Endothelial cell of umbilical vein (primary cell): ENCODE measurements at regions not wholly inside any gene's neighbourhood (a gene's known extent, or its start where the extent isn't known, plus 50 kb on each side); places are given as distances from the start of the nearest gene placed in this dataset.

Experiments used
- BruUV-seq: library from RNA; stranded (reverse); fragments of 400-500 nt; replicated peaks from 2 replicates; lab custom pipeline; 2021; lab: Mats Ljungman, UMichigan
- CTCF ChIA-PET: fragments of 300-600, 350-600 bp; sonication (Branson Sonifier 250); formaldehyde crosslinking; loops from one replicate; lab custom pipeline; 2021; ENCODE audit warnings: antibody characterized with exemption, inconsistent platforms; lab: Charles Lee
- POLR2A ChIA-PET: fragments of 300-600, 350-600 bp; sonication (Branson Sonifier 250); formaldehyde crosslinking; loops from one replicate; lab custom pipeline; 2021; ENCODE audit warnings: antibody characterized with exemption, inconsistent platforms; lab: Charles Lee
- DNase-seq: peaks from one replicate; pipeline ENCODE4 v3.0.0-alpha.2; 2011; ENCODE audit warnings: low read depth, low spot score
- FAIRE-seq: peaks from 2 replicates; lab custom pipeline; 2011; peaks lifted over from hg19 to GRCh38; lab: Jason Lieb, UNC
- H2AFZ ChIP-seq: 2 replicates; pipeline ENCODE4 v1.6.0; 2012; ENCODE audit warnings: low read depth, low read length, control low read depth, inconsistent platforms
- H3K27ac ChIP-seq: 2 replicates; pipeline ENCODE4 v1.5.1; 2011; ENCODE audit warnings: low read depth, mild to moderate bottlenecking, control low read depth, low read length, moderate library complexity; ENCODE audit not compliant: insufficient read depth
- H3K27me3 ChIP-seq, 2 experiments: 2 replicates each; pipeline versions ENCODE4 v1.6.0 to v1.6.1; 2011; ENCODE audit warnings: low read length in 2 of 2, mixed read lengths in 1 of 2; ENCODE audit not compliant: control insufficient read depth in 2 of 2, insufficient read depth in 2 of 2
- H3K36me3 ChIP-seq, 2 experiments: 2 replicates in 1 of 2; 3 replicates in 1 of 2; pipeline ENCODE4 v1.5.1; 2011; ENCODE audit warnings: low read length in 2 of 2, mild to moderate bottlenecking in 1 of 2, moderate library complexity in 1 of 2; ENCODE audit not compliant: control insufficient read depth in 2 of 2, insufficient read depth in 2 of 2; ENCODE audit errors: extremely low read depth in 1 of 2
- H3K4me1 ChIP-seq: 3 replicates; pipeline ENCODE4 v1.5.1; 2011; ENCODE audit warnings: mild to moderate bottlenecking, low read length; ENCODE audit not compliant: control insufficient read depth, insufficient read depth; ENCODE audit errors: extremely low read depth
- H3K4me2 ChIP-seq: 2 replicates; pipeline ENCODE4 v1.6.1; 2011; ENCODE audit warnings: low read length, control low read depth, mixed read lengths; ENCODE audit not compliant: insufficient read depth
- H3K4me3 ChIP-seq, 3 experiments: fragments of 200-600 bp in 1 of 3; sonication (generic), shearing (Covaris generic) in 1 of 3; replicated peaks in 1 of 3; 2 replicates each; pipeline ENCODE4 v1.5.1; 2011 to 2016; ENCODE audit warnings: control low read depth in 3 of 3, low read length in 3 of 3, mild to moderate bottlenecking in 2 of 3, inconsistent platforms in 1 of 3, low read depth in 1 of 3, moderate library complexity in 1 of 3; ENCODE audit not compliant: insufficient read depth in 1 of 3
- H3K79me2 ChIP-seq: 2 replicates; pipeline ENCODE4 v1.6.0; 2012; ENCODE audit warnings: low read length, inconsistent platforms; ENCODE audit not compliant: control insufficient read depth, insufficient read depth
- H3K9ac ChIP-seq: replicated peaks from 2 replicates; pipeline ENCODE3; 2011; ENCODE audit warnings: low read length, control low read depth; ENCODE audit not compliant: insufficient read depth; ENCODE audit errors: extremely low read depth
- H3K9me1 ChIP-seq: replicated peaks from 3 replicates; pipeline ENCODE4 v1.6.0; 2011; ENCODE audit warnings: mild to moderate bottlenecking, low read length; ENCODE audit not compliant: control insufficient read depth, insufficient read depth; ENCODE audit errors: extremely low read depth
- H3K9me3 ChIP-seq: replicated peaks from 2 replicates; pipeline ENCODE4 v1.5.1; 2012; ENCODE audit warnings: low read length, inconsistent platforms; ENCODE audit not compliant: control insufficient read depth, insufficient read depth
- H4K20me1 ChIP-seq: replicated peaks from 2 replicates; pipeline ENCODE3; 2011; ENCODE audit warnings: mild to moderate bottlenecking, low read length; ENCODE audit not compliant: control insufficient read depth, insufficient read depth; ENCODE audit errors: extremely low read depth
- EZH2 ChIP-seq: IDR thresholded peaks from 2 replicates; pipeline ENCODE4 v1.6.1; 2012; ENCODE audit warnings: borderline replicate concordance, low read depth, mild to moderate bottlenecking, moderate library complexity, low read length, inconsistent platforms; ENCODE audit not compliant: severe bottlenecking
- FOS ChIP-seq: IDR thresholded peaks from 2 replicates; pipeline ENCODE4 v1.6.1; 2011; ENCODE audit warnings: mild to moderate bottlenecking, low read length, moderate library complexity, borderline replicate concordance; ENCODE audit not compliant: insufficient read depth
- GATA2 ChIP-seq: IDR thresholded peaks from 2 replicates; pipeline ENCODE4 v1.7.0; 2011; ENCODE audit warnings: low read depth, mild to moderate bottlenecking, moderate library complexity, mixed read lengths, low read length; ENCODE audit not compliant: insufficient read length, insufficient read depth
- JUN ChIP-seq: IDR thresholded peaks from 2 replicates; pipeline ENCODE4 v1.6.1; 2011; ENCODE audit warnings: borderline replicate concordance, low read depth; ENCODE audit not compliant: insufficient read length, insufficient read depth
- MYC ChIP-seq: IDR thresholded peaks from one replicate; pipeline ENCODE4 v1.6.1; 2011; ENCODE audit warnings: mild to moderate bottlenecking, low read depth, low read length
- POLR2A ChIP-seq: IDR thresholded peaks from 2 replicates; pipeline ENCODE4 v1.6.1; 2012; ENCODE audit warnings: low read depth, mild to moderate bottlenecking, control low read depth, low read length
- POLR2AphosphoS5 ChIP-seq: IDR thresholded peaks from 2 replicates; pipeline ENCODE4 v1.6.1; 2012; ENCODE audit warnings: low read depth, mild to moderate bottlenecking, control low read depth, low read length, moderate library complexity; ENCODE audit not compliant: insufficient read depth
- dilution Hi-C: fragments of 300-500 bp; cut with MboI; formaldehyde crosslinking; loops from one replicate; pipeline ENCODE4 v1.15.0; 2019; ENCODE audit warnings: low sequenced_read_pairs; ENCODE audit not compliant: extremely low pct_ligation_motif_present
- intact Hi-C: fragments of 100-400 bp; cut with micrococcal nuclease; formaldehyde crosslinking; loops from one replicate; pipeline ENCODE4 v1.10.0; 2022
- TF ChIP-seq, protein P1 (sequence below): IDR thresholded peaks from 2 replicates; pipeline ENCODE4 v1.6.1; 2011; ENCODE audit not compliant: insufficient read depth, insufficient read length
- TF ChIP-seq, protein P2 (sequence below), 2 donors: IDR thresholded peaks; 1 replicate in 1 of 2; 2 replicates in 1 of 2; pipeline ENCODE4 v1.5.1; 2011; ENCODE audit warnings: low read length in 2 of 2, mild to moderate bottlenecking in 2 of 2, moderate library complexity in 2 of 2, control low read depth in 1 of 2, inconsistent platforms in 1 of 2, low read depth in 1 of 2; ENCODE audit not compliant: insufficient read depth in 1 of 2; ENCODE audit errors: extremely low read depth in 1 of 2

- no peak for FAIRE-seq
- no peak overlapping the region for H3K4me3 ChIP-seq
- no peaks in the 10 kb centered on the region for H3K36me3 ChIP-seq
- POLR2A ChIA-PET, result no interaction called here
- CTCF ChIA-PET, result no interaction called here
- H4K20me1 ChIP-seq, result no peaks in the 10 kb centered on the region
- H2AFZ ChIP-seq, result no peak overlapping the region
- no peak overlapping the region for H3K27ac ChIP-seq
- DNase-seq, result no peak
- H3K27me3 ChIP-seq, result no peaks in the 10 kb centered on the region
- peaks cover 3% of the 10 kb centered on the region for H3K9me3 ChIP-seq
- no TSS peak for BruUV-seq
- no peaks in the 10 kb centered on the region for H3K79me2 ChIP-seq
- H3K4me2 ChIP-seq, result no peak overlapping the region
- H3K4me1 ChIP-seq, result no peaks in the 10 kb centered on the region
- dilution Hi-C loops, result no loop called here
- no peaks in the 10 kb centered on the region for H3K9me1 ChIP-seq
- intact Hi-C loops, result no loop called here
- H3K9ac ChIP-seq, result no peak overlapping the region
- TF ChIP-seq GATA2, result no peak
Observed at GRCh38 chr2:7358865-7359447, 441.7 kb downstream of the RNF144A start.

- H3K4me3 ChIP-seq, result no peak overlapping the region
- no TSS peak for BruUV-seq
- no peaks in the 10 kb centered on the region for H4K20me1 ChIP-seq
- FAIRE-seq, result no peak
- ChIA-PET POLR2A (no interaction called here), CTCF (no interaction called here)
- H3K9me1 ChIP-seq, result no peaks in the 10 kb centered on the region
- no peak overlapping the region for H3K9ac ChIP-seq
- TF ChIP-seq FOS, result no peak
- TF ChIP-seq, protein P1, sequence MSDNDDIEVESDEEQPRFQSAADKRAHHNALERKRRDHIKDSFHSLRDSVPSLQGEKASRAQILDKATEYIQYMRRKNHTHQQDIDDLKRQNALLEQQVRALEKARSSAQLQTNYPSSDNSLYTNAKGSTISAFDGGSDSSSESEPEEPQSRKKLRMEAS, result no peak
- no peak for TF ChIP-seq POLR2AphosphoS5
- no peak for TF ChIP-seq JUN
- TF ChIP-seq MYC, result no peak
- TF ChIP-seq POLR2A, result no peak
- TF ChIP-seq GATA2, result no peak
- TF ChIP-seq EZH2, result no peak
- TF ChIP-seq, protein P2, sequence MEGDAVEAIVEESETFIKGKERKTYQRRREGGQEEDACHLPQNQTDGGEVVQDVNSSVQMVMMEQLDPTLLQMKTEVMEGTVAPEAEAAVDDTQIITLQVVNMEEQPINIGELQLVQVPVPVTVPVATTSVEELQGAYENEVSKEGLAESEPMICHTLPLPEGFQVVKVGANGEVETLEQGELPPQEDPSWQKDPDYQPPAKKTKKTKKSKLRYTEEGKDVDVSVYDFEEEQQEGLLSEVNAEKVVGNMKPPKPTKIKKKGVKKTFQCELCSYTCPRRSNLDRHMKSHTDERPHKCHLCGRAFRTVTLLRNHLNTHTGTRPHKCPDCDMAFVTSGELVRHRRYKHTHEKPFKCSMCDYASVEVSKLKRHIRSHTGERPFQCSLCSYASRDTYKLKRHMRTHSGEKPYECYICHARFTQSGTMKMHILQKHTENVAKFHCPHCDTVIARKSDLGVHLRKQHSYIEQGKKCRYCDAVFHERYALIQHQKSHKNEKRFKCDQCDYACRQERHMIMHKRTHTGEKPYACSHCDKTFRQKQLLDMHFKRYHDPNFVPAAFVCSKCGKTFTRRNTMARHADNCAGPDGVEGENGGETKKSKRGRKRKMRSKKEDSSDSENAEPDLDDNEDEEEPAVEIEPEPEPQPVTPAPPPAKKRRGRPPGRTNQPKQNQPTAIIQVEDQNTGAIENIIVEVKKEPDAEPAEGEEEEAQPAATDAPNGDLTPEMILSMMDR (IDR thresholded peaks at IDR 0.05; ENCODE audit: extremely low read depth in 1 of 2, insufficient read depth in 1 of 2, low read depth in 1 of 2, low read length in 2 of 2), result no peak
- intact Hi-C loops, result no loop called here
- no peaks in the 10 kb centered on the region for H3K27me3 ChIP-seq
- no peaks in the 10 kb centered on the region for H3K9me3 ChIP-seq
- dilution Hi-C loops, result no loop called here
- H3K27ac ChIP-seq, result no peak overlapping the region
- DNase-seq, result no peak
- H3K79me2 ChIP-seq, result no peaks in the 10 kb centered on the region
- H3K4me1 ChIP-seq, result no peaks in the 10 kb centered on the region
- H2AFZ ChIP-seq, result no peak overlapping the region
- no peak overlapping the region for H3K4me2 ChIP-seq
- H3K36me3 ChIP-seq, result no peaks in the 10 kb centered on the region
Observed at GRCh38 chr2:7363906-7364305, 446.7 kb downstream of the RNF144A start.
